Osteocyte (in vitro differentiated cells): ENCODE measurements at regions not wholly inside any gene's neighbourhood (a gene's known extent, or its start where the extent isn't known, plus 50 kb on each side); places are given as distances from the start of the nearest gene placed in this dataset.

Experiments
- DNase-seq: peaks from one replicate; pipeline ENCODE4 v3.0.0; 2021; ENCODE audit warnings: mixed read lengths; ENCODE audit not compliant: unreplicated experiment; ENCODE audit errors: extremely low spot score
- H3K27ac Mint-ChIP-seq: one replicate; pipeline ENCODE4 v1.8.0; 2021; ENCODE audit warnings: mild to moderate bottlenecking, mixed read lengths; ENCODE audit not compliant: unreplicated experiment
- H3K27me3 Mint-ChIP-seq: one replicate; pipeline ENCODE4 v1.8.0; 2021; ENCODE audit warnings: mixed read lengths; ENCODE audit not compliant: unreplicated experiment
- H3K36me3 Mint-ChIP-seq: one replicate; pipeline ENCODE4 v1.8.0; 2021; ENCODE audit warnings: mixed read lengths; ENCODE audit not compliant: unreplicated experiment
- H3K4me1 Mint-ChIP-seq: one replicate; pipeline ENCODE4 v1.8.0; 2021; ENCODE audit warnings: mixed read lengths; ENCODE audit not compliant: unreplicated experiment
- H3K4me3 Mint-ChIP-seq: one replicate; pipeline ENCODE4 v1.8.0; 2021; ENCODE audit warnings: mild to moderate bottlenecking, moderate library complexity, mixed read lengths; ENCODE audit not compliant: unreplicated experiment
- H3K9me3 Mint-ChIP-seq: one replicate; pipeline ENCODE4 v1.8.0; 2021; ENCODE audit warnings: mixed read lengths; ENCODE audit not compliant: unreplicated experiment
- TF ChIP-seq, protein P1 (sequence below): fragments of 200-600 bp; sonication (generic); IDR thresholded peaks from 2 replicates; pipeline ENCODE4 v1.5.0; 2021; ENCODE audit warnings: antibody characterized with exemption, mild to moderate bottlenecking, moderate library complexity

GRCh38 chr2:82075875-82076274 lies 1771.3 kb upstream of the LRRTM1 start:
- peaks cover 6% of the 10 kb centered on the region for H3K9me3 Mint-ChIP-seq
- no peak for DNase-seq
- H3K36me3 Mint-ChIP-seq = no peaks in the 10 kb centered on the region
- TF ChIP-seq, protein P1, sequence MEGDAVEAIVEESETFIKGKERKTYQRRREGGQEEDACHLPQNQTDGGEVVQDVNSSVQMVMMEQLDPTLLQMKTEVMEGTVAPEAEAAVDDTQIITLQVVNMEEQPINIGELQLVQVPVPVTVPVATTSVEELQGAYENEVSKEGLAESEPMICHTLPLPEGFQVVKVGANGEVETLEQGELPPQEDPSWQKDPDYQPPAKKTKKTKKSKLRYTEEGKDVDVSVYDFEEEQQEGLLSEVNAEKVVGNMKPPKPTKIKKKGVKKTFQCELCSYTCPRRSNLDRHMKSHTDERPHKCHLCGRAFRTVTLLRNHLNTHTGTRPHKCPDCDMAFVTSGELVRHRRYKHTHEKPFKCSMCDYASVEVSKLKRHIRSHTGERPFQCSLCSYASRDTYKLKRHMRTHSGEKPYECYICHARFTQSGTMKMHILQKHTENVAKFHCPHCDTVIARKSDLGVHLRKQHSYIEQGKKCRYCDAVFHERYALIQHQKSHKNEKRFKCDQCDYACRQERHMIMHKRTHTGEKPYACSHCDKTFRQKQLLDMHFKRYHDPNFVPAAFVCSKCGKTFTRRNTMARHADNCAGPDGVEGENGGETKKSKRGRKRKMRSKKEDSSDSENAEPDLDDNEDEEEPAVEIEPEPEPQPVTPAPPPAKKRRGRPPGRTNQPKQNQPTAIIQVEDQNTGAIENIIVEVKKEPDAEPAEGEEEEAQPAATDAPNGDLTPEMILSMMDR = no peak
- no peak overlapping the region for H3K27ac Mint-ChIP-seq
- no peaks in the 10 kb centered on the region for H3K27me3 Mint-ChIP-seq
- H3K4me1 Mint-ChIP-seq = no peaks in the 10 kb centered on the region
- no peak overlapping the region for H3K4me3 Mint-ChIP-seq

DNA sequence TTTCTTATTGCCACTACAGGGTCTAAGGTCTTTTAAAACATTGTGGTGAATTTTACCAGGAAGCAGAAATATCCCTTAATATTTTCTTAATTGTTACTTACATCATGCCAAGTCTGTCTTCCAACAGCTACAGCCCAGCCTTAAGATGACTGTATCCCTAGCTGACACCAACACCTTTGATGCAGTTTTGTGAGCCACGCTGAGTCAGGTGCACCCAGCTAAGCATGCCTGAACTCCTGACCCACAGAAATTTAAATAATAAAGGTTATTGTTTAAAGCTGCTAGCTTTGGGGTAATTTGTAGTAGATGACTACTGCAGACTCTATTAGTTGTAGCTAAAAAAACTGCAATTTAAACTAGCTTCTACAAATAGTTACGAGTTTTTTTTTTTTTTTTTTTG lies 1757.9 kb upstream of the LRRTM1 start:
- Mint-ChIP-seq H3K27me3 (no peaks in the 10 kb centered on the region), H3K36me3 (no peaks in the 10 kb centered on the region), H3K4me3 (no peak overlapping the region), H3K4me1 (no peaks in the 10 kb centered on the region), H3K27ac (no peak overlapping the region), H3K9me3 (no peaks in the 10 kb centered on the region)
- DNase-seq = no peak
- TF ChIP-seq, protein P1 = no peak

DNA sequence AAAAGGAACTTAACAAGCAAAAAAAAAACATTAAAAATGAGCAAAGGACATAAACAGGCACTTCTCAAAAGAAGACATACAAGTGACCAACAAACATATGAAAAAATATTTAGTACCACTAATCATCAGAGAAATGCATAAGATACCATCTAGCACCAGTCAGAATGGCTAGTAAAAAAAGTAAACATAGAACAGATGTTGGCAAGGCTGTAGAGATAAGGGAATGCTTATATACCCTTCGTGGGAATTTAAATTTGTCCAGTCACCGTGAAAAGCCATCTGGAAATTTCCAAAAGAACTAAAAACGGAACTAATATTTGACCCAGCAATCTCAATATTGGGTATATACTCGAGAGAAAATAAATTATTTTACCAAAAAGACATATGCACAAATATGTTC lies 1751.3 kb upstream of the LRRTM1 start:
- no peak for DNase-seq
- Mint-ChIP-seq H3K9me3 (peaks cover 4% of the 10 kb centered on the region), H3K27ac (no peak overlapping the region), H3K4me1 (no peaks in the 10 kb centered on the region), H3K4me3 (no peak overlapping the region), H3K36me3 (no peaks in the 10 kb centered on the region), H3K27me3 (no peaks in the 10 kb centered on the region)
- TF ChIP-seq, protein P1 = no peak

DNA sequence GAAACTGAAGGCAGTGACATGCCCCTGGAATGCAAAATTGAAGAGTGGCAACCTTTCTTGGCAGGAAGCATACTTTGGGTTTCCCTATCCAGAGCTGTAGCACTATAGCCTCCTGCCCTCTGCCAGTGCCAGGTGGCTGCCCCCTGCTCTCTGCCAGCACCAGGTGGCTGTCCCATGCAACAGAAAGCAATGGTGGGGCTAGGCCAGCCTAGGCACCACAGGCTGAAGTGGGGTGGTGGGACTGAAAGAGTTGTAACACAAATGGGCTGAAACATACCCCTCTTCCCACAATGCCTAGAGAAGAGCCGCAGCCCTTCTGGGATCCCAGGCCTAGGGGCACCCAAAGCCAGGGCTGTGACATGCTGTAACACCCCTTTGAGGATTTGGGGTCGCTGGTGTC lies 1739.3 kb upstream of the LRRTM1 start:
- Mint-ChIP-seq H3K9me3 (peaks cover 31% of the 10 kb centered on the region), H3K4me3 (no peak overlapping the region), H3K4me1 (no peaks in the 10 kb centered on the region), H3K27ac (no peak overlapping the region), H3K27me3 (no peaks in the 10 kb centered on the region), H3K36me3 (no peaks in the 10 kb centered on the region)
- TF ChIP-seq, protein P1 = no peak
- DNase-seq = no peak

DNA sequence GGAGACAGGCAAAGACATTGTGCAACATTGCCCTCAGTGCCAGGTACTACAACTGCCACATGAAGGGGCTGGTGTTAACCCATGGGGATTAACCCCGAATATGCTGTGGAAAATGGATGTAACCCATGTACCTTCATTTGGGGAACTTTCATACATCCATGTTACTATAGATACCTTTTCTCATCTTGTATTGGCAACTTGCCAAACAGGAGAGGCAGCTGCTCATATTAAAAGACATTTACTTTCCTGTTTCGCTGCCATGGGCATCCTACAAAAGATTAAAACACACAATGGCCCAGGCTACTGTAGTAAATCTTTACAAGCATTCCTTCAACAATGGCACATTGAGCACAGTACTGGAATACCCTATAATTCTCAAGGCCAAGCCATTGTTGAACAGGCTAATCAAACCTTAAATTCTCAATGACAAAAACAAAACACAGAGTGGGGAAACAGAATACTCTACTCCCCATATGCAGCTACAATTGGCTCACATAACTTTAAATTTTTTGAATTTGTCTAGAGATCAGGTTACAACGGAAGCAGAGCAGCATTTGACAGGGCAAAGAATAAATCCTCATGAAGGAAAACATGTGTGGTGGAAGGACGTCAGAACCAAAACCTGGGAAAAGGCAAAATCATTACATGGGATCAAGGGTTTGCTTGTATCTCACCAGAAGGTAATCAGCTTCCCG lies 1723.5 kb upstream of the LRRTM1 start:
- TF ChIP-seq, protein P1 = no peak
- H3K27me3 Mint-ChIP-seq = no peaks in the 10 kb centered on the region
- no peak overlapping the region for H3K27ac Mint-ChIP-seq
- H3K4me1 Mint-ChIP-seq = no peaks in the 10 kb centered on the region
- H3K9me3 Mint-ChIP-seq = peaks cover 20% of the 10 kb centered on the region
- H3K36me3 Mint-ChIP-seq = no peaks in the 10 kb centered on the region
- DNase-seq = no peak
- H3K4me3 Mint-ChIP-seq = no peak overlapping the region
